ENCODE measurements at regions not wholly inside any gene's neighbourhood (a gene's known extent, or its start where the extent isn't known, plus 50 kb on each side); places are given as distances from the start of the nearest gene placed in this dataset.

DNA sequence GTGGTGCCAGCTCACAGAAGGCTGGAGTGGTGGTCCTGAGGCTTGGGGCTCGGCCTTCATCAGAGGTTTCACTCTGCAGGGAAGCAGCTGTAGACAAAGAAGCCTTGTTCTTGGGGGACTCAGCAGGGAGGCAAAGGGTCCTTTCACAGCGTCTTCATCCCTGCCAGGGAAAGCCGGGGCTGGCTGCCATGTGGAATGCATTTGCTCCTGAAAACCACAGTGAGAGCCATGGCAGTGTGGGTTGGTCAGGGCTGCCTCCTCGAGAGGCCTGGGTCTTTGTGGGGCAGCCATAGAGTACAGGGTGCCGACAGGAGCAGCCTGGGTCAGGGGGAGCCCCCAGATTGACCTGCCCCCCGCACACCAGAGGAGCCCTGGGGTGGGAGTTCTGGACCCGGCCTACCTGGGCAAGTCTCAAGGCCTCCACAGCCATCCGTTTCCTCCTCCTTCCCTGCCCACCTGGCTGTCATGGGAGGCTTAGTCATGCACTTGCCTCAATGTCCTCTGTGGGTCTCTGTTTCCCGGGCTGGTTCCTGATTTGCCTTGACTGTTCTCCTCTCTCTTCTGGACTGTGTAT lies 144.0 kb downstream of the CDC5L start:
- DNase-seq (ENCODE audit: low spot score) = no peak

DNA sequence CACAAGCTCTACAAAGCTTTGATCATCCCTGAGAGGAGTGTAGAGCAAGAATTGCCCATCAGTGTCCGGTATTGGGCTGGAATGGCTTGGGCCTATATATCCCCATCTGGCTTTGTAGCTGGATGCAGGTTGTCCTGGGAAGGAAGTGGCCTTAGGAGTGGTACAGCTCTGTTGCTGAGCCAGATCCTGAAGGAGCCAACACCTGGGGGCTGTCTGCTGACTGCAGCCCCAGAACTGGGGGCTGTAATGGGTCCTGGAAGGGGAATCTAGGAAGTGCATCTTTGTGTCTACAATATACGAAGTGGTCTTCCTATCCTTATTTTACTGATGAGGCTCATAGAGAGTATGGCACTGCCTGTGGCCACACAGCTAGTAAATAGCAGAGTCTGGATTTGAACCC lies 145.9 kb downstream of the CDC5L start:
- no peak for DNase-seq (ENCODE audit: low spot score)

GRCh38 chr6:44534291-44534690 lies 146.8 kb downstream of the CDC5L start:
- no peak for DNase-seq (ENCODE audit: low spot score)

- DNase-seq (ENCODE audit: low spot score) = no peak
Measured at GRCh38 chr6:44535446-44535845, 147.9 kb downstream of the CDC5L start.

DNA sequence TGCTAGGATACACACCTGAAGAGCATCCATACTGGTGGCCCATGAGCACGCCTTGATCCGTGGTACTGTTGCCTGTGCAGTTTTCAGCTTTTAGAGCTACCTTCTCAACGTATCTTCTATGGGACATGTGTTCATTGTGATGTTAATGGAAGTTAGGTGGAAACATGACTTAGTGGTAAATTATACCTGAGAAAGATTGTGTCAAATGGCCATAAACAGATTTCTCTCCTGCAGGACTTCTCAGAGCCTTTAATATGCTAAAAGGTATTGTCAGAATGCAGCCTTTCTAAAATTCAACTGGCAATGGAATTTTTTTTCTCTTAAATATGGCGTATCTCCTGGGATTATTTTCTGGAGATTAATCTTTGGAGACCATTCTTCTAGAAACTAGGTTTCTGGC lies 148.5 kb downstream of the CDC5L start:
- DNase-seq (ENCODE audit: low spot score) = no peak

- no peak for DNase-seq (ENCODE audit: low spot score)
Measured at GRCh38 chr6:44537306-44538049, 150.0 kb downstream of the CDC5L start.

DNA sequence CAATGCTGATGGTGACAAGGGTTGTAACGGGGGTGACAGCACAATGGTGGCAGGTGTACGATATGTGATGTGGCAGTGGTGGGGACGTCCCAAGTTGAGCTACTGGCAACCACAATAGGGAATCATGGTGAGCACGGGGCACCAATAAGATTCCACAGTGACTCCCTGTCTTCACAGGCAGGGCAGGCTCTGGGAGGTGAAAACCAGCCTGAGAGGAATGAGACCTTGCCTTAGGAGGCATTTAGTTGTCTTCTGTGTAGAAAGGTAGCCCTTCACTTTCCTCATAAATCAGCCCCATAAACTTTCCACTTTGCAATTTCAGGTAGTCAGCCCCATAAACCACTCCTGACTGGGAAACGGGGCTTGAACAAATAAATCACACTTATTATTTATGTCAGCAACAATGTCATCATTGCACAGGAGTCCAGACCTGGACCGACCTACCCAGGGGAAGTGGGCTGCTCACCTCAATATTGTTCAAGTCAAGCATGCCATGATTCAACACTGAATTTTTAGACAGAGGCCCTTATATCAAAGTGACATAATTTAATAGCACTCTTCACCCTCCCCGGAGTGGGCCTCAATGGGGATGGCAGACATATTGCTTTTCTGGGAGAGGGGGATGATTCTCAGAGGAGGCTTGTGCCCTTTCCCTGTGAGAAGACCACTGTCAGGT lies 150.8 kb downstream of the CDC5L start:
- no peak for DNase-seq (ENCODE audit: low spot score)

DNA sequence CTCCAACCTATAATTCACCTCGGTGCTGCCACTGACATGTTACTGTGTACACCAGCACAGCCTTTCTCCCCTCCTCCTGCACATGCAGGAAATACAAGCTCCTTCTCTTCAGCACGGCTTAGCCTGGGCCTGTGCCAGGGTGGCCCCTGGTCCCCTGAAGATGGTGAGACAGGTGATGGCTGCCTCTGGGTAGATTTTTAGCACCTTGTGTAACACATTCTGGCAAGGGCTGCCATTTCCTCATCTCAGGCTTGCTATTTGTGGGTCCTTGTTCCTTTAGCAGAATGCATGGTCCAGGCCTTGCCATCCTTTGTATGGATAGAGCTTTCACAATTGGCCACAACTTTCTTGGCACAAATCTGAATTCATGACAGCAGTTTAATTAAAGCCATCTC lies 151.3 kb downstream of the CDC5L start:
- DNase-seq (ENCODE audit: low spot score) = no peak

DNA sequence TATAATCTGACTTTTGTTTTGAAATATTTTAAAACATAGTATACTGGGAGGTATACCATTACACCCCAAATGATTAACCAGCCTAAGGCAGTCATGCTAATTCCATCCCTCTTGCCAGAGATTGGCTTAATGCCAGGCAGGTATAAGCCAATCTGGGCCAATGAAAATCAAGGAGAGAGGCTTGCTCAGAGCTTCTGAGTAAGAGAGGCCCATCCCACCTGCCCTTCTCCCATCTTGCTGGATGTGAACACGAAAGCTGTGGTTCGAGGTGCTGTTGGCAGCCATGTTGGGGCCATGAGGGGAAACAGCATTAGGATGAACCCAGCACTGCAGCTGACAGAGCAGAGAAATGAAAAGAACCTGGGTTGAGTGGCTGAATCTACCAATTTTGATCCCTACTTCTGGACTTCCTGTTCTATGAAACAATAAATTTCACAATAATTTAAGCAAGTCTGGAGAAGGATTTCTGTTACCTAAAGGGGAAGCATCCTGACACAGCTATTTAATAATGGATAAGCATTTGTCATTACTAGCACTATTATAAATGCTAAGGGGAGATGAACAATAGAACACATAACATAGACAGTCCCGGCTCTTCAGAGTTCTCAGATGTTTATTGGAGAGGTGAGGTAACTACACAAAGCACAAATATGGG lies 152.3 kb downstream of the CDC5L start:
- no peak for DNase-seq (ENCODE audit: low spot score)

GRCh38 chr6:44540881-44541280 lies 153.4 kb downstream of the CDC5L start:
- no peak for DNase-seq (ENCODE audit: low spot score)

- DNase-seq (ENCODE audit: low spot score) = no peak
Measured at GRCh38 chr6:44542401-44543116, 155.1 kb downstream of the CDC5L start.

DNA sequence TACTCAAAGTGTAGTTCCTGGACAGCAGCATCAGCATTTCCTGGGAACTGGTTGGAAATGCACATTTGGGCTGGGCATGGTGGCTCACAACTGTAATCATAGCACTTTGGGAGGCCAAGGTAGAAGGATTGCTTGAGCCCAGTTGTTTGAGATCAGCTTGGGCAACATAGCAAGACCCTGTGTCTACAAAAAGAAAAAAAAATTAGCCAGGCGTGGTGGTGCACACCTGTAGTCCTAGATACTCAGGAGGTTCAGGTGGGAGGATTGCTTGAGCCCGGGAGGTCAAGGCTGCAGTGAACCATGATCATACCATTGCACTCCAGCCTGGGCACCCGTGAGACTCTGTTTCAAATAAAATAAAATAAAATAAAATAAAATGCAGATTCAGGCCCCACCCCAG lies 156.2 kb downstream of the CDC5L start:
- DNase-seq (ENCODE audit: low spot score) = no peak

DNA sequence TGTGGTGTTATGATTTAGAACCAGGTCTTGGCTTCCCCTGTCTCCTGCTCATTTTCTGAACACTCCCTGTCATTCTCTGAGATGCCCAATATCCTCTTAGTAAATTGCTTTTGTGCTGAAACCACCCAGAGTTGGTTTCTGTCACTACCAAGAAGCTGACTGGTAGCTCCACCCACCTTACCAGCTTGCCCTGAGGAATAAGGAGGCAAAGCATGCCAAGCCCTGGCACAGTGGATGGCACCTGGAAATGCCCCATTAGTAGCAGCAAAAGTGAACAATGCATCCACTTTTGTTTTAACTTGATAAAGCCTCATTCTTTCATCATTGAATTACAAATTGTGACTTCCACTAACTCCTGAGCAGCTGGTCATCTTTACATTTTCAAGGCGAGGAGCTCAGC lies 157.7 kb downstream of the CDC5L start:
- DNase-seq (ENCODE audit: low spot score) = no peak

DNA sequence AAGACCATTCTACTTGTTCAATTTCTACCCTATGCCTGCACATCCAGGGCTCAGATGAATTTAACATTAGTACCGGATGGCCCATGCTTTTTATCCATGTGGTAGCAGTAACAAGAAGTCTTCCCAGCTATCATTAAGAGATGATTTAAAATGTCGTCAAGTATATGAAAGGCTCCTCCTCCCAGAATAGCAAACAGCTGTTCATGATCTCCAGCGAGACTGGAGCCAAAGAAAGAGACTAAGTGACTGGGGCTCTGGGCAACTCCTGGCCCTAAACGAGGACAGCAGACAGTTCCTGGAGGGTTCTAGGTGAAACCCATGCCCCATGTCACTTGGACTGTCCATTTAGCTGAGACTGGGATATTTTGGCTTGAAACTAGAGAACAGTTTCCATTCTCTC lies 160.8 kb downstream of the CDC5L start:
- DNase-seq (ENCODE audit: low spot score) = no peak

DNA sequence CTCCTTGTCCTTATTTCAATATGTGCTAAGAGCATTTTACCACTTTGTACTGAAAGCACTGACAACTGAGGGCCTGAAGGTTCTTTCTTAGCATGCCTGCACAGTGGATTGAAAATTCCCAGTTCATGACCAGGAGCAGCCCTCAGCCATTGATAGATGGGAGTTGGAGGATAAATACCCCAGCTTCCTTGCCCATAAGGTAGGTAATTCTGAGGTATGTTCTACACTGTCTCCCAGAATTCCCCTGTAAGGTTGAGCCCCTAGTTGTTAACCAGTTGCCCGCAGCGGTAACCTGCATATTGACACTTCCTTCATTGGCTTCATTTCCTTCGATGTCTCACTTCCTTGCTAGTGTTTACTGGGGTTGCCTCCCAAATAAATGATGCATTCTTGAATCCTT lies 162.0 kb downstream of the CDC5L start:
- no peak for DNase-seq (ENCODE audit: low spot score)

- DNase-seq (ENCODE audit: low spot score) = no peak
Measured at GRCh38 chr6:44554194-44554593, 166.7 kb downstream of the CDC5L start.

DNA sequence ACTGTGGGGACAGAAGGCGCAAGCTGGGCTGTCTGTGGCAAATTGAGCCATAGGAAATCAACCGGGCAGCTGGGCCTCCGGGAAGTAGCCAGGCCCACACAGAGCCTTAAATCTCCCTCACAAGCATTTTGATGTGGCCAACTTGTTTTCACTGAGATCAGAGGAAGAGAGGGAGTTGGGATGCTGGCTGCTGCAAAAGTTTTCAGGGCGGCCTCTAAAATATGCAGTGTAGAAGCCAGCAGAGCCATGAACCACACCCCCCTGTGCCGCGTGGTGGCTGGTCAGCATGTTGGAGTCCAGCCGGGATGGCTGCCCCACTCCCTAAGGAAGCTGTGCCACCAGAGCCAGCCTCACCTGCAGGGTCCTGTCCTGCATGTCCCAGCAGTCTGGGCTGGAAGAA lies 167.4 kb downstream of the CDC5L start:
- no peak for DNase-seq (ENCODE audit: low spot score)

GRCh38 chr6:44556046-44556445 lies 168.5 kb downstream of the CDC5L start:
- no peak for DNase-seq (ENCODE audit: low spot score)

DNA sequence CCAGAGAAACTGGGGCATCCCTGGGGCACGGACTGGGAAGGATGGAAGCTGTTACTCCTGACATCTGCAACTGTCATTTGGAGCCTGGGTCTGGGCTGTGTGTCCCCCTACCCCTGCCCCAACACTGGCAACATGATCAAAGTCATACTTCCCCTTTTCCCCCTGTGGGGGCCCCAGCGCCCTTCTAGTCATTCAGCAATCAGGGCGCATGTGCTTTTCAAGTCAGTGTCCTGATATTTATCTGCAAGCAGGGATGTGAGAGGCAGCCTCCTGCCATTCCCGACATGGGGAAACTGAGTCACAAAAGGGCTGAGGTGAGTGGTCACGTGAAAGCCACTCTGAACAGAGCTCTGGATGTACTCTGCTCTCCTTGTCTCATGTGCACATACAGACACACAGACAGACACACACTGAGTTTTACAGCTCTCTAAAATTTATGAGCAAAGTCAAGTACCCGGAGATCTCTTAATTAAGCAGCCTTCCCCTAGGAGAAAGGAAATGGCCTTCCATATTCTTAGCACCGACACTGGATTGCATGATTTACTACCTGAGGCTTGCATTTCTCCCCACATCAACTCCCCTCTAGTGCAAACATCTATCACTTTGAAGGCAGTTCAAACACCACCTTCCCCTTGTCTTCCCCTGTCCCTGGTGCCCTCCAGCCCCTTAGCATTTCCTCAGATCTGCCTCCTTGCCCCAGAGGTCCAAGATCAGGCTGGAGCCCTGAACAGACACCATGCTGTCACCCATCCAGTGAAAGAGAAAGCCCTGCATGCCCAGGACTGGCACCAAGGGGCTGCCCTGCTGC lies 170.7 kb downstream of the CDC5L start:
- DNase-seq (ENCODE audit: low spot score) = no peak

GRCh38 chr6:44558832-44559251 lies 171.3 kb downstream of the CDC5L start:
- no peak for DNase-seq (ENCODE audit: low spot score)

- no peak for DNase-seq (ENCODE audit: low spot score)
Measured at GRCh38 chr6:44559486-44560270, 172.2 kb downstream of the CDC5L start.

Data from CD4-positive, alpha-beta T cell treated with Interleukin-15 for 4 hours (primary cell).